GM18858 (cell line): ENCODE measurements at regions not wholly inside any gene's neighbourhood (a gene's known extent, or its start where the extent isn't known, plus 50 kb on each side); places are given as distances from the start of the nearest gene placed in this dataset.

Experiments
- ATAC-seq: cut with Tn5 transposase; IDR thresholded peaks from one replicate; pipeline ENCODE4 v1.9.1; 2021; ENCODE audit not compliant: unreplicated experiment

- ATAC-seq = no peak
These were observed 83.5 kb upstream of the INSIG1 start for GRCh38 chr7:155213955-155214740.

- no peak for ATAC-seq
These were observed 81.9 kb upstream of the INSIG1 start for GRCh38 chr7:155215576-155216325.

DNA sequence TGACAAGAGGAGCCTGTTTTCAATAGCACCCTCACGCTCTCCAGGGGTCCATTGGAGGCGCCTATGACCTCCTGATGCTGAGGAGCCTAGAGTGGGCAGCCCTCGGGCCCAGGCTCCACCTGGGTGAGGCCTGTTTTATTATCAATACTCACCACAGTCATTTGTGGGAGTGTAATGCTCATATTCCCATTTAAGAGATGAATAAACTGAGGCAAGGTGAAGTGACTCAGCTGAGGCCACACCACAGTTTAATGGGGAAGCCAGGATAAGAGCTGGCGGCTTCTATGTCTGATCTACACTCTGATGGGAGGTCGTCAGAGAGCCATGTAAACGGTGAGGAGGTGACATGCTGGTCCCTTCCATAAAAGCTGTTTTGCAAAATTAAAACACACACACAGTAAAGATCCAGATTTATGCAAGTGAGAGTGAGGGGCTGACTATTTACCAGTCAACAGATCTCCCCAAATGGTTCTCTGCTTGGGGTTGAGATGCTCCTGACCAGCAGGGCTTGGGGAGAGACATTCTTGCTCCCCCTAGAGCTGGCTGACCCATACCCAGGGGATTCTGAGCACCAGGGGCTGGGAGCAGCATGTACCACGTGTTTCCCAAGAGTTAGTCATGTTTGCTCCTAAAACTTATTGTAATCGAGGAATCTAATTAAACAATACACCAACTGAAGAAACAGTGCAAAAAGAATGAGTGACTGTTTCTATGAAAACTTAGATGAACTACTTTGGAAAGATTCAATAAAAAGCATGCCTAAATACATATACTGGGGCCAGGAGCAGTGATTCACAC, 81.0 kb upstream of the INSIG1 start:
- no peak for ATAC-seq

DNA sequence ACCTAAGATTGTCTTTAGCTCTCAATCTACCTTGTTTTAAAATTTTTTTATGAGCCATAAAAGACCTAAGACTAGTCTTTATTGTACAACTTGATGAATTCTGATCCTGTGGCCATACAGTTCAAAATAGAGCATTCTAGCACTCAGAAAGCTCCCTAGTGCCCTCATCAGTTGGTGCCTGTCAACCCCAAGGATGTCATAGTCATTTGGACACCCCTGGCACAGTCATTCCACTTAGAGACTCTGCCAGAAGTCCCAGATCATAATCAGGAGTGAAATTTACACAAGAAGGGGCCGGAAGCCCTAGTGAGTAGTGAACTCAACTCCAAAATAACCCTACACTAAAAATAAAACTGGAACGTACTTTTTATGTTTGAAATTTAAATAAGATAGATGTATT, 80.0 kb upstream of the INSIG1 start:
- peak; percentile 55 for ATAC-seq

DNA sequence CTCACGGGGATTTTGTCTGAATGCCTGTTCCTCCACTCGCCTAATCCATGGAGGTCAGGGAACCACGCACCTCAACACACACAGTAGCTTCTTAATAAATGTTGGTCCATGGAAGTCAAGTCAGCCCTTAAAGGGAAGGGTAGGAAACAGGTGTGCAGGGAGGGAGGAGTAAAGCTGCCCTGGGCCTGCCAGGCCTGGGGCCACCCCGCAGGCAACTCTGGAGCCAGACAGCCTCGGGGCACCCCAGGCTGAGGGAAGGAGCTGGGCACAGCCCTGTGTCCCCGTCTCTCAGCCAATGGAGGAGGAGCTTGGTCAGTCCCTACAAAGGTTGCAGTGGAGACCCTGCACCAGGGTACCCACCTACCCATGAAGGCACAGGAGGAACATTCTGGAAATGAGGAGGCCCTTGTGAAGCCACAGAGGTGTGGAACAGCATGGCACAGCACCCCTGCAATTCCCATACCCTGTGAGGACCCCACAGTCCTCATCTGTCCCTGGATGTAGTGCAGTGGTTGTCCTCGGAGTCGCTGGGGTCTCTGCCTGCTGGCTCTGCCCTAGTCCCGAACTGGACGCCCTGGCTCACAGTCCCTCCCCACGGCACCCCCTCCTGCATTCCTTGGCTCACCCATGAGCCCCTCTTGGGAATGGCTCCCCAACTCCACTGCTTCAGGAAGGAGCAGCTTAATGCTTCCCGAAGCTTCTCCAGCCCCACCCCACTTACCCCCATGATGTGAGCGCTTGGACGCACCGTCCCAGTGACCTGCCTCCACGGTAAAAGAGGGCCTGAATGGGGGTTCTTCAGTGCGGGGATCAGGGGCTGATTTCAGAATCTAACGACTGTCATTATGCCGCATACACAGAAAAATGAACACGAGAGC, 79.2 kb upstream of the INSIG1 start:
- ATAC-seq = no peak

DNA sequence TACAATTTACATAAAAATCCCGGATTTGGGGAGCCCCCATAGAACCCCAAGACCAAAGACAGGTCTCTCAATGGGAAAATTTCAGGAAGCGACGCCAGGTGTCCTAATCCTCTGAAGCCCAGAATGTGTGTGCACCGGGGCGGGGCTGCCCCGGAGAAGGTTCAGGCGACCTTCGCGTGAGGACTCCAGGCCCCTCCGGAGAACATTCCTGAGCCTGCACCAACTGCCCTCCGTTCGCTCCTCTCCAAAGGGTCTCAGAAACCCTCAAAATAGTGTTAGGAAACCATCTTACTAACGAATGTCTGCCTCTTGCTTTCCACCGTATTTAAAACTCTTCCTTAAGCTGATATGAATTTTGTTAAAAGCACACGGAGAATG, 78.5 kb upstream of the INSIG1 start:
- ATAC-seq = no peak

DNA sequence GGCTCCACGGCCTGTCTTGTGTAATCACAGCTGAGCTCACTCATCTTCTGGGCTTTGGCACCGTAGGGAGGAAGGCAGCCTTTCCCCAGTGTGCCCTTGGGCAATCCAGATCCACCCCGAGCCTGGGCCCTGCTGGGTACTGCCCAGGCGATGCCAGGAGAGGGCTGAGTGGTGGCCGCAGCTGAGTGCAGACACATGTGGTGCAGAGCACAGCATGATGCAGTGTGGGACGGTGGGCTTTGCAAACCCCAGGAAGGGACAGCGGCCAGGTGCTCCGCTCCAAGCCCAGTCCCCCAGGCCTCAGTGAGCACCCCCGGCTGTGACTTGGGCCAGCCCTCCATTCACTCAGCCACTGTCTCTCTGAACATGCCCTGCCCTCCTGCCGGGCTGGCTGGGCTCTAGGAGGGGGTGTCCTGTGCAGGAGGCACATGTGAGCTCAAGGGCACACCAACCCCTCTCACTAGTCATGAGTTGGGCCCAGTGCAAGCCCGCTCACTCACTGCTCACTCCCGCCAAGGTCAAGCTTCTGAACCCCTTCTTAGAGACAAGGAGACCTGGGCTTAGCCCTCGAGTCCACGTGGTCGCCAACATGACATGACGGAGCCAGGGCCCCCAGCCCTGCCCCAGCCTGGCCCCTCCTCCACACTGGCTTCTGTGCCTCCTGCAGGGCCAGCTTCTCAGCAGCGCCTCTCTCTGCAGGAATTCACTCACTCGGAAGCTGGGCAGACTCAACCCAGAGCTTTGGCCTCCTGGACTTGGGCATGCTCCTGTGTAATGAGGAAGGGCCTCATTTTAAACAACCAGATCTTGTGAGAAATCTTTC, 77.5 kb upstream of the INSIG1 start:
- no peak for ATAC-seq

GRCh38 chr7:155220903-155221302, 76.8 kb upstream of the INSIG1 start:
- ATAC-seq = no peak

- ATAC-seq = no peak
These were observed 76.1 kb upstream of the INSIG1 start for GRCh38 chr7:155221547-155221946.

- no peak for ATAC-seq
These were observed 75.6 kb upstream of the INSIG1 start for GRCh38 chr7:155222061-155222460.

DNA sequence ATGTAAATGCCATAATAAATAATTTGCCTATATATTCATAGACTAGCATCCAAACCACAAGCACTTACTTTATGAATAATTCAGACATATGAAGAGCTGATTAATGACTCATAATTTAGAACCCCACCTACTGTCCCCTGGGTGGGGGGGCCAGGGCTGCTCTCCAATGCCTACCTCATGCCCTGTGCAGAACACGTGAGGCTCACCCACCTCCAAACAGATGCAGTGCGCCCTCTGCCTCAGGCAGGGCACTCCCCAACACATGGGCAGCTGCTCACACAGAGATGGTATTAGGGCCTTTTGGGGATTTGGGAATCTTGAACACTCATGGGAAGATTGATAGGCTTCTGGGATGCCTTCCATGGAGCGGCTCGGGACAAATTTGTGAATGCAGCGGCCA, 75.1 kb upstream of the INSIG1 start:
- no peak for ATAC-seq

GRCh38 chr7:155223021-155223420, 74.7 kb upstream of the INSIG1 start:
- no peak for ATAC-seq

GRCh38 chr7:155223503-155223902, 74.2 kb upstream of the INSIG1 start:
- ATAC-seq = no peak

DNA sequence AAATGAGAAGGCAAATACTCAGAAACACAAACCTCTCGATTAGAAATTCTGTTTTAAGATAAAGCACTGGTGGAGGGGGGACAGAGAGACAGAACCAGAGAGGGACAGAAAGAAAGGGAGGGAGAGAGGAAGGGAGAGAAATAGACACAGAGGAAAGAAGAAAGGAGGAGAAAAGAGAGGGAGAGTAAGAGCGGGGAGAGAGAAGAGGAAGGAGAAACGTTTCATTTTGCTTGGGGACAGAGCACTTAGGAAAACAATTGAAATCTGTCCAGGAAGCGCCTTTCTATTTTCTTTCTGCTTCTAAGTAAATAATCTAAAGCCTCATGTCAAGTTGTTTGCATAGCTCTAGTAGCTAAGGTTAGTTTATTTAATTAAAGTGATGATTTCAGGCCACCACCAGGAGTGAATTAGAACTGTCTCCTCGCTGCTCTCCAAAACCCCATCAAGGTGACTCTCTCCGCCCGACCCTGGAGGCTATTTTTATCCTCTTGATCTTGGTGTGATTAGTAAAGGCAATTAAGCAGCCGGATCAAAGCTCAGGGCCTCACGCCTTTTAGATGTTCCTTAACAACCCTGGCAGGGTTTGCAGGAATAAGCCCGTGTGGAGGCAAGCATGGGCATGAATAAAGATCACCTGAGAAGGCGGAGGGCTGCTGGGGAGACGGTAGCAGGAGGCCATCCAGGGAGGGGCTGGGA, 73.4 kb upstream of the INSIG1 start:
- no peak for ATAC-seq

DNA sequence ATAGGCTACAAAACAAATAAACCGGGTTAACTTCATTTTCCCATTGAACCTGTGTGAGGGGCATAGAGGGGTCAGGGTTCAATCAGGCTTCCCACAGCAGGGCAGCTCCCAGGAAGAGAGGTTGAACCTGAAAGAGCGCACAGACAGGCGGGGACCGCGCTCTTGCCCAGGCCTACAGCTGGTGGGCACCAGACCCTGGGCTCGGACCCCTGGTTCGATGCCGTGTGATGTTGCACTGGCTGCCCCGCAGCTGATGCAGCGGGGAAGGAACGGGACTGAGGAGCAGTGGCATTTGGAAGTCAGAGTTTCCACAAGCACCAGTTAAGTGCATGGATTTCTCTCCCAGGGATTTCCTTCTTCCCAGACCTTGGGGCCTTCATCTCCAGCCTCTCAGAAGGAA, 72.6 kb upstream of the INSIG1 start:
- ATAC-seq = no peak

- ATAC-seq = no peak
These were observed 72.2 kb upstream of the INSIG1 start for GRCh38 chr7:155225516-155225915.

DNA sequence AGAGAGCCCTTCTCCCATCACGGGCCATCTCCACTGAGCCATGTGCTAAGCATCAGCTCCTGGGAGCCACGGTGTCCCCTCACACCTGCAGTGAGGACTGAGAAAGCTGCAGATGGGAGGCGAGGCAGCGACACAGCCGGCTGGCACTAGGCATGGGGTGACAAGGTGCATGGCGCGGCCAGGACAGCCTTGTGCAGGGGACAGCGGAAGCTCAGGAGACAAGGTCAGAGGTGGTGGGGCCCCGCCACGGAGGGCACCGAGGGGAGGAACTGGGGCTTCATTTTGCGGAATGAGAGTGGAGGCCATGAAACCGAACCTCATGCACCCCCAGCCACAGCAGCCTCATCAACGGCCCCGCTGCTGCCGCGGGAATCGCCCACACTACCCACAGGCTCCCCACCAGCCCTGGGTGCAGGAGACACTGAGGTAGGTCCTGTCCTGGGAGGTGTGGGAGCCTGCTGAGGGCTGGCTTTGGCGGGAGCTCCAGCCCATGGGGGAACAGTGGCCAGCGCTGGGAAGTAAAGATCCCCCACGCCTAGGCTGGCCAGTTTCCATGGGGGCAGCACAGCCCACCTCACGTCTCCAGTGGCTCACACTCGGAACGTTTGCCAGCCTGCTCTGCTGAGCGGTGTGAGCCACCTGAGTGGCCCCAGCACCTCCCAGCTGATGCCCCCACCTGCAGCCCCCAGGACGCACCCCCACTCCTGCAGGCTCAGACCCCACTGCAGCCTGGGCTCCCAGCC, 71.2 kb upstream of the INSIG1 start:
- ATAC-seq = no peak

DNA sequence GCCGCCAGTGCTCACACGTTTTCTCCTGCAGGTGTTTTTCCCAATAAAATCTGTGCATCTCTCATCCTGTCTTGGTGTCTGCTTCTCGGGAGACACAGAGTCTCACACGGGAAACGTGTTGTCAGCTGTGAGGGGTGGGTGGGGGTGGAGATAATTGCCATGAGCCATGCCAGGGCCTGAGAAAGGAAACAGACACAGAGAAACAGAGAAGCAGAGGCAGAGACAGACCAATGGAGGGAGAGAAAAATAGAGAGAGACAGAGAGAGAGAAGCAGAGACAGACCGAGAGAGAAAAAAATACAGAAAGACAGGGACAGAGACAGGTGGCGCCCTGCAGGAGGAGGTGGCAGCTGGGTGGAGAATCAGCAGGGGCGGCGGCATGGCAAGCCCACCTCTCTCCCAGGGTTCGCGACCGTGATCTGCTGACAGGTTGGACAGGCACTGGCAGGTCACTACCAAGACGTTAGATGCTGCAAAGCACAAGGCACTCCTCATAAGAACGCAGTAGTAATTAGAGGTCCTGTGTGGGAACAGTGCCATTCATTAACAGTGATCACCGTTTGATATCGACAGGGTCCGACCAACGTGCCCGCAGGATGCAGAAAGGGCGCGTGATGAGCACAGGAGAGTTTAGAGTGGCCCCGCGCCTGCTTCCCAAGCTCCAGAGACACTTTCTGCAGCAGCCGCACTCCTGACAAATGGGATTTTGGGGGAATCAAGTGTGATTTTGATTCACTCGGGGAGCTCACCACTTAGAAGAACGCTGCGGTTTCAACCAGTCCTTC, 70.5 kb upstream of the INSIG1 start:
- no peak for ATAC-seq
